Erythroblast (primary cell): ENCODE measurements at regions not wholly inside any gene's neighbourhood (a gene's known extent, or its start where the extent isn't known, plus 50 kb on each side); places are given as distances from the start of the nearest gene placed in this dataset.

Source experiments
- GATA1 ChIP-seq: IDR thresholded peaks from 2 replicates; pipeline ENCODE4 v1.6.1; 2011; ENCODE audit warnings: low read depth, mild to moderate bottlenecking, control low read depth, low read length, moderate library complexity
- POLR2A ChIP-seq: IDR thresholded peaks from 2 replicates; pipeline ENCODE4 v1.6.1; 2011; ENCODE audit warnings: mild to moderate bottlenecking, low read length

- no peak for TF ChIP-seq POLR2A
- TF ChIP-seq GATA1, result no peak
Observed at GRCh38 chr12:60419986-60420385, 824.2 kb downstream of the SLC16A7 start.
